ENCODE measurements at regions not wholly inside any gene's neighbourhood (a gene's known extent, or its start where the extent isn't known, plus 50 kb on each side); places are given as distances from the start of the nearest gene placed in this dataset.

DNA sequence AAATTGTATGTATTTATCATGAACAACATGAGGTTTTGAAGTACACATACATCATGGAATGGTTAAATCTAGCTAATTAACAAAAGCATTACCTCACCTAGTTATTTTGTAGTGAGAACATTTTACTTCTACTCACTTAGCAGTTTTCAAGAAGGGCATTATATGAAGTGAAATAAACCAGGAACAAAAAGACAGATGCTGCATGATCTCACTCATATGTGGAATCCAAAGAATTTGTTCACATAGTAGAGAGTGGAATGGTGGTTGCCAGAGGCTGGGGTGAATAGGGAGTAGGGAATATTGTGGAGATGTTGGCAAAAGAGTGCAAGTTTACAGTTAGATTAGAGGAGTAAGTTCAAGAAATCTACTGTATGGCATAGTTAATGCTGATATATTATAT is 292.0 kb downstream of the ASXL3 start:
- Mint-ChIP-seq H3K4me3 (no peak overlapping the region), H3K36me3 (ENCODE audit: low read depth) (no peaks in the 10 kb centered on the region), H3K27ac (no peak overlapping the region), H3K9me3 (peaks cover 11% of the 10 kb centered on the region), H3K4me1 (ENCODE audit: low read depth) (no peaks in the 10 kb centered on the region), H3K27me3 (ENCODE audit: low read depth) (no peaks in the 10 kb centered on the region)
- CTCF ChIA-PET, result no interaction called here
- intact Hi-C loops (cut with micrococcal nuclease), result no loop called here
- DNase-seq, result no peak

DNA sequence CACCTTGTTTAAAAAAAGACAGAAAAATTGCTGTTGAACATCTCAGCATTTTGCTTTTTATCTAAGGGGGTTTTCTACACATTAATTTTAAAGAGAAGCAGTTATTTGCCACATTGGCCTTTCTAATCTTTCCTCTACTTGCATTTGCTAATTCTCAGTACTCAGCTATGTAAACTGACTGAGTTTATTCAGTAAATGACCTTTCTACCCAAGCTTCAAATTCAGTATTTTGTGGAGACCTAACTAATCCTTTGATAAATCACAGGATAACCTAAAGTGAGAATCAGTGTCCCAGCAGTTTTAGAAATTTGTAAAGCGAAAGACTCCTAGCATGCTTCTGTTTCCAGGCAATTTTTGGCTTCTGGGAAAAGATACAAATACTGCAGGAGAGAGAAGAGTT is 288.4 kb downstream of the ASXL3 start:
- Mint-ChIP-seq H3K27ac (no peak overlapping the region), H3K4me3 (no peak overlapping the region), H3K9me3 (peaks cover 25% of the 10 kb centered on the region), H3K36me3 (ENCODE audit: low read depth) (no peaks in the 10 kb centered on the region), H3K27me3 (ENCODE audit: low read depth) (no peaks in the 10 kb centered on the region), H3K4me1 (ENCODE audit: low read depth) (no peaks in the 10 kb centered on the region)
- intact Hi-C loops (cut with micrococcal nuclease), result no loop called here
- no peak for DNase-seq
- CTCF ChIA-PET, result no interaction called here

DNA sequence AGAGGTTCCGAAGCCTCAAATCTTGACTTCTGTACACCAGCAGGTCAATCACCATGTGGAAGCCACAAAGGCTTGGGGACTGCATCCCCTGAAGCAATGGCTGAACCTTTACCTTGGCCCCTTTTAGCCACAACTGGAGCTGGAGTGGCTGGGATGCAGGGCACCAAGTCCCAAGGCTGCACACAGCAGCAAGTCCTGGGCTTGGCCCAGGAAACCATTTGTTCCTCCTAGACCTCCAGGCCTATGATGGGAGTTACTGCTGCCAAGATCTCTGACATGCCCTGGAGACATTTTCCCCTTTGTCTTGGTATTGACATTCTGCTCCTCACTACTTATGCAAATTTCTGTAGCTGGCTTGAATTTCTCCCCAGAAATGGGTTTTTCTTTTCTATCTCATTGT is 285.9 kb downstream of the ASXL3 start:
- Mint-ChIP-seq H3K27me3 (ENCODE audit: low read depth) (no peaks in the 10 kb centered on the region), H3K36me3 (ENCODE audit: low read depth) (no peaks in the 10 kb centered on the region), H3K4me1 (ENCODE audit: low read depth) (no peaks in the 10 kb centered on the region), H3K27ac (no peak overlapping the region), H3K9me3 (peaks cover 27% of the 10 kb centered on the region), H3K4me3 (no peak overlapping the region)
- CTCF ChIA-PET, result no interaction called here
- intact Hi-C loops (cut with micrococcal nuclease), result no loop called here
- DNase-seq, result no peak

DNA sequence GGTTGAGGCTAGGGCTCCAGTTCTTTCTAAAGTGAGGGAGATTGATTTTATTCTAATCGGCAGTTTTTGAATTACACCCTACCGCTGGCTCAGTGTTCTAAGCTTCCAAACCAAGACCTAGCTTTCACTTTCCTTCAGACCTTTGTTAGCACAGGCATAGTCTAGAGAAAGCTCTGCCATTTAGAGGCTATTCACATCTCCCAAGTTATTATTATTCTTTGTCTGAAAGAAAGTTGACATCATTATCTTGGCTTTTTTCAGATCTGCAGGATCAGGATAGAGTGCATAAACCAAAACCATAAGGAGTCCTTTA is 276.8 kb downstream of the ASXL3 start:
- H3K27me3 Mint-ChIP-seq (ENCODE audit: low read depth), result no peaks in the 10 kb centered on the region
- no peaks in the 10 kb centered on the region for H3K4me1 Mint-ChIP-seq (ENCODE audit: low read depth)

DNA sequence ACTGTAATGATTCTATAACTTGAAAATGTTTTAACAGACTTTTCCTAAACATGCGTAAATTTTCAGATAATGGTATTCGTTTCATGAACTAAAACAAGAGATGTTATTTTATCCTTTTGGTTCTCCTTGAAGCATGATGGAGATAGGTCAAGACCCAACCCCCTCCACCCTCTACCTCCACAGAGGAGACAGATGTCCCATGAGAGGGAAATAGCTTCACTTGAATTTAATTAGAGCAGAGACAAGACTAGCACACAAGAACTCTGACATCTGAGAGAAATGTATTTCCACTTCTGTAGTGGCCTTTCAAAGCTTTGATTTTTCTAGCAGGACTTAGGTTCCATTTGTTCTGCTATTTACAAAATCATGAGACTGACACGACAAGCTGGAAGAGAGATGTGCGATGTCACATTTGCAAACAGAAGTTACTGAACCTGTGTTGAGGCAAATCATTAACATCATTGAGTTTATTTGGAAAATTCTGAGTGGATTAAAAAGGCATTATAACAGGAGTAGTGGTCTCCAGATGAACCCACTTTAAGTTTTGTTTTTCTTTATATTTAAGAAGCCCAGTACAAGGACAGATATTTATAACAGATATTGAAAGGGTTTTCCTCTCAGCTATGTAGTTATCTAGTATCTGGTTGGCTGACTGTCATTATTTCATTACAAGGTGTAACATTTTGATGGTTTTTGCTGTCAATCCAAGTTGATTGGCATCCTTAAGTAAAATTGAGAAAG is 276.2 kb downstream of the ASXL3 start:
- no peaks in the 10 kb centered on the region for H3K36me3 Mint-ChIP-seq (ENCODE audit: low read depth)
- no peak for DNase-seq
- H3K4me1 Mint-ChIP-seq (ENCODE audit: low read depth), result no peaks in the 10 kb centered on the region
- CTCF ChIA-PET, result no interaction called here
- no peaks in the 10 kb centered on the region for H3K27me3 Mint-ChIP-seq (ENCODE audit: low read depth)
- no peak overlapping the region for H3K4me3 Mint-ChIP-seq
- peaks cover 1% of the 10 kb centered on the region for H3K9me3 Mint-ChIP-seq
- intact Hi-C loops (cut with micrococcal nuclease), result no loop called here
- no peak overlapping the region for H3K27ac Mint-ChIP-seq

More for the DNA sequence above, 276.8 kb downstream of the ASXL3 start:
- CTCF ChIA-PET, result no interaction called here
- peaks cover 1% of the 10 kb centered on the region for H3K9me3 Mint-ChIP-seq
- intact Hi-C loops (cut with micrococcal nuclease), result no loop called here
- H3K4me3 Mint-ChIP-seq, result no peak overlapping the region
- DNase-seq, result no peak
- no peak overlapping the region for H3K27ac Mint-ChIP-seq
- H3K36me3 Mint-ChIP-seq (ENCODE audit: low read depth), result no peaks in the 10 kb centered on the region

DNA sequence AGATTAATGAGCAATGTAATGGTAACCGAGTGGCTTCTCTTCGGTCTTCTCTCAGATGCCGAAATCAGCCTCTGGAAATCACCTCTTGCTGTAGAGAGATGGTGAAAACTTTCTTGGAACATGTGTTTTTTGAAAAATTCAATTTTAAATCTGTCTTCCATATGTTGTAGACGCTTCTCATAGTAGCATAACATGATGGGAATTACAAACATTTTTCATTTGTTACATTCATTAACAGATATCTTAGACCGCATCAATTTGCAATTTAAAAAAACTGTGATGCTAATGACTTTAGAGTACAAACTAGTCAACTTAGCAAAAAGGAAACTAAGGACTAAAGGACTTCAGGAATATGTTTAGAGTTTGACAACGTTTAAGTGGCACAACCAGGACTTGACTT is 275.2 kb downstream of the ASXL3 start:
- H3K27ac Mint-ChIP-seq, result no peak overlapping the region
- intact Hi-C loops (cut with micrococcal nuclease), result no loop called here
- H3K9me3 Mint-ChIP-seq, result peaks cover 1% of the 10 kb centered on the region
- H3K4me3 Mint-ChIP-seq, result no peak overlapping the region
- H3K36me3 Mint-ChIP-seq (ENCODE audit: low read depth), result no peaks in the 10 kb centered on the region
- CTCF ChIA-PET, result no interaction called here
- H3K4me1 Mint-ChIP-seq (ENCODE audit: low read depth), result no peaks in the 10 kb centered on the region
- no peaks in the 10 kb centered on the region for H3K27me3 Mint-ChIP-seq (ENCODE audit: low read depth)
- DNase-seq, result no peak

DNA sequence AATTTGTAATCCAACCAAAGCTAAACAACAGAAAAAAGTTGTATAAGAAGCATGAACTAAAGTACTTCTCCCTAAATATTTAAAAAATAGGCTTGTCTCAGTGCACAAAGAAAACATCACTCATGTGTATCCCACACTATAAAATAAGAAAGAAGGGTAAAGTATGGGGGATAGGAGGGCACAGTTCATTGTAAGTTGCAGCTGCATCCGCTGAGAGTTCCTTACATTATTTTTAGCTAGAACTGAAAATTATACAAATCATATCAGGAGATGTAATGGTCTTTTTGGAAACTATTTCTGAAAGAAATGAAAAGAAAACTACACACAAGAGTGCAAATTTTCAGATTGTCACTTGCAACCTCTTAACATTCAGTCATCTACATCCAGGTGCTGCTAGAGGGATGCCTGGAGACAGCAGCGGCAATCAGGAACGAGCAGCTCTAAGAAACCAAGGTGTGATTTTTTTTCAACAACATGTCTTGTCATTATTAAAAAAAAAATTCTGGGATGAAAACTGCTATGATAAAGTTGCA is 273.6 kb downstream of the ASXL3 start:
- Mint-ChIP-seq H3K4me1 (ENCODE audit: low read depth) (no peaks in the 10 kb centered on the region), H3K36me3 (ENCODE audit: low read depth) (no peaks in the 10 kb centered on the region), H3K27ac (no peak overlapping the region), H3K27me3 (ENCODE audit: low read depth) (no peaks in the 10 kb centered on the region), H3K4me3 (no peak overlapping the region), H3K9me3 (peaks cover 1% of the 10 kb centered on the region)
- intact Hi-C loops (cut with micrococcal nuclease), result no loop called here
- CTCF ChIA-PET, result no interaction called here
- DNase-seq, result no peak

DNA sequence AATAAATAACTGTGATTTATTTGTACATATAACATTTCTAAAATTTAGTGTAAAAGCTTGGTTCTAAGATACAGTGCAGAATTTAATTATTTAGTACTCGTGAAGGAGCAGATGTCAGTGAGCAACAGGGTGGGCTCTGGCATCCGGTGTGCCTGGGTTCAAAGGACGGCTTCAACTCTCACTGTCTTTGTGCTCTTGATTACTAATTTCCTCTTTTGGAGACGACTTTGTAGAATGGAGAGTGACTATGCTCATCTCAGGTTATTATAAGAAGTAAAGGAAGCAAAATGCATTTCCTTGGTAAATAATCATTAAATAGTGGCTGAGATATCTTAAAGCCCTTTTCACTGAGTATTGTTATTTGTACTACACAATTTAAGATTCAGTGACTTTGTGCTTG is 271.7 kb downstream of the ASXL3 start:
- CTCF ChIA-PET, result no interaction called here
- intact Hi-C loops (cut with micrococcal nuclease), result no loop called here
- Mint-ChIP-seq H3K36me3 (ENCODE audit: low read depth) (no peaks in the 10 kb centered on the region), H3K27ac (no peak overlapping the region), H3K4me1 (ENCODE audit: low read depth) (no peaks in the 10 kb centered on the region), H3K27me3 (ENCODE audit: low read depth) (no peaks in the 10 kb centered on the region), H3K9me3 (peaks cover 1% of the 10 kb centered on the region), H3K4me3 (no peak overlapping the region)
- no peak for DNase-seq

DNA sequence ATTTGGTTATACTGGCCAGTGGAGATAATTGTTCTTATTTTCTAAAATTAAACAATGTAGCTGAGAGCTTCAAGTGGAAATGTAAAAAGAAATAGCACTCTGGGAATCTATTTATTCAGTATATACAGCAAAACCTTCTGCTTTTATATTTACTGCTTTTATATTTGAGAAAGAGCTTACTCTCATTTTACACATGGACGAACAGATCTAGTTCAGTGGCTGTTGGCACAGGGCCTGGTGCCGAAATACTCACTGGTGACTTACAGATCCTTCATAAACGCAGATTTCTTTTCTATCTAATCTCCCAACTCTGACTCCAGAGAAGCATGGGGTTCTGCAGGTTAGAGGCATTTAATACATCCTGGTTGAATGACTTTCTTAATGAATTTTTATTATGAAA is 266.2 kb downstream of the ASXL3 start:
- intact Hi-C loops (cut with micrococcal nuclease), result no loop called here
- DNase-seq, result no peak
- H3K27me3 Mint-ChIP-seq (ENCODE audit: low read depth), result no peaks in the 10 kb centered on the region
- H3K36me3 Mint-ChIP-seq (ENCODE audit: low read depth), result no peaks in the 10 kb centered on the region
- H3K9me3 Mint-ChIP-seq, result no peaks in the 10 kb centered on the region
- CTCF ChIA-PET, result interaction anchor here (0.6 kb wide), 1 partner anchor 1042 kb away, joined by 4 read pairs; no protein-coding TSS in a partner anchor
- no peak overlapping the region for H3K27ac Mint-ChIP-seq
- H3K4me1 Mint-ChIP-seq (ENCODE audit: low read depth), result no peaks in the 10 kb centered on the region
- H3K4me3 Mint-ChIP-seq, result no peak overlapping the region

DNA sequence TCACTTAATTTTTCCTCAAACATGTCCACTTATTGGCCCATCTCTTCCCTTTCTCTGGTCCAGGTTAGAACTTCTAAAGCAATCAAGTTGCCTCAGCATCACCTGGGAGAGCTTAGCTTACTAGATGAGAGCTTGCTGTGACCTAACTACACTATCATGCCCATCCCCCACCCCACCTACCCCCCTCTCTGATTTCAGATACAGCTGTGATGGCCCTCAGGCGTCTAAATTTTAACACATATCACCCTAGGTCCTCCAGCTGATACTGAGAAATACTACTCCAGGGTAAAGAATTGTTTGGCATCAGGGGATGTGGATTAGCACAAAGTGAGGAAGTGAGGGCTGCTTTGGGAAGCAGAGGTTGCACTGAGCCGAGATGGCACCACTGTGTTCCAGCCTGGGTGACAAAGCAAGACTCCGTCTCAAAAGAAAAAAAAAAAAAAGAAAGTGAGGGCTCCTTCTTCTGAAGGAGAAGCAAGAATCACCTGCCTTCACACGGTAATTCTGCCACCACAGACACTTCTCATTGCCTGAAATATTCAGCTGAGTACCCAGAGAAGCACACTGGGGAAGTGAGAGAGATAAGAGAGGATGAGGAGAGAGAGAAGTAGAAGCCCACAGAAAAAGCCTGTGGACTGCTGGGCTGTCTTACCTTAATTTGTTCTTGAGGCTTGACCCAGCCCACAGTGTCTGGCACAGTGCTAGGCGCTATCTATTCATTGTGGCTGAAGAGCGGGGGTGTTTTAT is 263.4 kb downstream of the ASXL3 start:
- Mint-ChIP-seq H3K36me3 (ENCODE audit: low read depth) (no peaks in the 10 kb centered on the region), H3K4me1 (ENCODE audit: low read depth) (no peaks in the 10 kb centered on the region), H3K9me3 (peaks cover 2% of the 10 kb centered on the region), H3K27ac (no peak overlapping the region), H3K4me3 (no peak overlapping the region), H3K27me3 (ENCODE audit: low read depth) (no peaks in the 10 kb centered on the region)
- no peak for DNase-seq
- CTCF ChIA-PET, result interaction anchor here (0.7 kb wide), 1 partner anchor 123 kb away, joined by 3 read pairs; no protein-coding TSS in a partner anchor
- intact Hi-C loops (cut with micrococcal nuclease), result no loop called here

DNA sequence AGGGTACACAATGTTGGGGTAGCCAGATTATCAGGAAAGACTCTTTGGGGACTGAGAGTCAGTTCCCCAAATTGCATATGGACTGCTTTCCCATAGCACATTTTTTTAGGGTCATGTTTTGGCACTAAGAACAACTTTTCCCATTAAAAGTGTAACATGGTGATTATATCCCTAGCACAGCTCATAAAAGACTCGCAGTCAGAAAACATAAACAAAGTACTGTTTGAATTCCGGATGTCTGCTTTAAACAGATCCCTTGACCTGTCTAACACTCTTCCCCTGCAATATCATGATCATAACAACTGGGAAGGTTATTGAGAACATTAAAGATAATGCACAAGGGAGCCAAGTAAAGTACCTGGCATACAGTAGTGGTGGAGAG is 262.2 kb downstream of the ASXL3 start:
- H3K36me3 Mint-ChIP-seq (ENCODE audit: low read depth), result no peaks in the 10 kb centered on the region
- H3K27me3 Mint-ChIP-seq (ENCODE audit: low read depth), result no peaks in the 10 kb centered on the region
- intact Hi-C loops (cut with micrococcal nuclease), result no loop called here
- CTCF ChIA-PET, result interaction anchor here (1.0 kb wide), 1 partner anchor 8 kb away, joined by 6 read pairs; no protein-coding TSS in a partner anchor
- no peaks in the 10 kb centered on the region for H3K4me1 Mint-ChIP-seq (ENCODE audit: low read depth)
- no peak for DNase-seq
- no peak overlapping the region for H3K27ac Mint-ChIP-seq
- H3K9me3 Mint-ChIP-seq, result peaks cover 3% of the 10 kb centered on the region
- H3K4me3 Mint-ChIP-seq, result no peak overlapping the region

DNA sequence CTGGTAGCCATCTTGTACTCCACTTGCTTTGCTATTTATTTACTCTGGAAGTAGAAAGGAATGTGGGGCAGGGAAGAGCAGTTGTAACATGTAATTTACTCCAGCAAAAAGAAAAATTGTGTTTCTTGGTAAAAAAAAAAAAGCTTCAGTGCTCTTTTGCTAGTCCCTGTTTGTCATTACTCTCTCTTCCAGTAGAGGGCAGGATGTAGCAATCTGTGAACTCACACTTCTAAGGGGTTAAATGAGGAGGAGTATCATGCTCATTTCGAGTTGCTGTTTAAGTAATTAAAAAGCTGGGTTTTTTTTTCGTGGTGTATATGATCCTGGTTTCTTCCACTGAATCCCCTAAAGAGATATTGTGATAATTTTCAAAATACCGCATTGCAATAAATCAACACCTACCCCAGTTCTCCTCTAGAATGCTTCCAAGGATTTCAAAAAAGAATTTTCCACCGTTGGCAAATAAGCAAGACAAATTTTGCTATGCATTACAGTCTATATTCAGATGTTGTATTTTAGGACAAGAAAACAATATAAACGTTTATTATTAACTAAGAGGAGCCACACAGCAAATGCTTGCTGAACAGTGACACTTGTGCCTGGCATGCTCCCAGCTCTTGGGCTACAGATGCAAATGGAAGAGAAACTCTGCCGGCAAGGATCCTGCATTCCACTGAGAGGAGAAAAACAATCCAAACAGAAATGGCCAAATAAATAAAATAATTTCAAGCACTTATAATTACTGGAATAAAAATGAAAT is 261.6 kb downstream of the ASXL3 start:
- Mint-ChIP-seq H3K27ac (no peak overlapping the region), H3K9me3 (peaks cover 3% of the 10 kb centered on the region), H3K4me1 (ENCODE audit: low read depth) (no peaks in the 10 kb centered on the region), H3K27me3 (ENCODE audit: low read depth) (no peaks in the 10 kb centered on the region), H3K4me3 (no peak overlapping the region), H3K36me3 (ENCODE audit: low read depth) (no peaks in the 10 kb centered on the region)
- CTCF ChIA-PET, result interaction anchor here (0.6 to 1.0 kb wide), 5 partner anchors 9 to 892 kb away, joined by 3 to 6 read pairs (median 3); no protein-coding TSS in a partner anchor
- intact Hi-C loops (cut with micrococcal nuclease), result loop anchor here (5.0 kb wide), 3 partner anchors 483 to 948 kb away; no protein-coding TSS in a partner anchor
- DNase-seq, result no peak

All from activated naive CD4-positive, alpha-beta T cell treated with anti-CD3 and anti-CD28 coated beads for 36 hours (primary cell).